ENCODE measurements at regions not wholly inside any gene's neighbourhood (a gene's known extent, or its start where the extent isn't known, plus 50 kb on each side); places are given as distances from the start of the nearest gene placed in this dataset.

GRCh38 chr6:33875141-33875581 lies 71.4 kb upstream of the MLN start (continued):
- TF ChIP-seq ZNF425 (CRISPR knock-in tag; conservative IDR thresholded peaks at IDR 0.05) (no peak), NFYB (CRISPR knock-in tag; conservative IDR thresholded peaks at IDR 0.05; ENCODE audit: low read depth) (no peak), CREB1 (CRISPR knock-in tag; IDR thresholded peaks at IDR 0.05) (no peak), USF2 (CRISPR knock-in tag; IDR thresholded peaks at IDR 0.05) (no peak)

DNA sequence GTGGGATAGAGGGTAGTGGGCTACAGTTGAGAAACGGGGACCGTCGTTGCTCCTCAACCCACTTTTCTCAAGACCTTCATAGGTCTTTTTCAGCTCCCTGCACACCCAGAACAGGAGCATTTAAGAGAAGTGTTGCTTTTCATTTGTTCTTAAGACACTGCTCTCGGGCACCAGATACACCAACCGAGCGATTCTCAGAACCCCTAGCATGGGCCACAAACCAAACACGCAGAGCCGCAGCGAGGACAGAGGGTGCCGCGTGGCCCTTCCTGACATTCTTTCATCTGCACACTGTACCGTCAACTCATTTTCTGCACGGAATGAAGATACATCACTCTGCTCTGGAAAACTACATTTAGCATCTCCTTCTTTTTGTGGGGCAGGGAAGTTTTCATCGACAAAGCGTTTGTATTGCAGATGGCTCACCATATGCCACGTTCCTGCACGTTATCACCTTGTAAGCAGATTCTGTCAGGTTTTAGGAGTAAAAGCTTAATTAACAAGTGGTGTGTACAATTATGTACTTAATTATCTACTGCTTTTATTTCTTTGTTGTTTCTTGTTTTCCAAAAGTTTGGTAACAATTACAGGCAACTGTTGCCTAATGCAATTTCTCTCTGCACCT lies 70.4 kb upstream of the MLN start:
- ChIA-PET CTCF (no interaction called here), POLR2A (interaction anchor here (0.7 kb wide), 1 partner anchor 87 kb away, joined by 3 read pairs; no protein-coding TSS in a partner anchor)
- DNase-seq (ENCODE audit: low spot score) (no peak), ATAC-seq (no peak)
- TF ChIP-seq ESRRA (CRISPR knock-in tag; IDR thresholded peaks at IDR 0.05; ENCODE audit: borderline replicate concordance) (no peak), TP53 (CRISPR knock-in tag; IDR thresholded peaks at IDR 0.05) (no peak), FOXP1 (CRISPR knock-in tag; IDR thresholded peaks at IDR 0.05; ENCODE audit: borderline replicate concordance) (no peak), HMGA2 (CRISPR knock-in tag; IDR thresholded peaks at IDR 0.05) (no peak), TCF7 (CRISPR knock-in tag; IDR thresholded peaks at IDR 0.05; ENCODE audit: low read depth) (no peak), OVOL2 (CRISPR knock-in tag; IDR thresholded peaks at IDR 0.05; ENCODE audit: borderline replicate concordance) (no peak), NR2C2 (CRISPR knock-in tag; IDR thresholded peaks at IDR 0.05) (no peak), ZNF121 (CRISPR knock-in tag; IDR thresholded peaks at IDR 0.05) (no peak), TEAD1 (CRISPR knock-in tag; IDR thresholded peaks at IDR 0.05) (no peak)
- TF ChIP-seq, protein P1, sequence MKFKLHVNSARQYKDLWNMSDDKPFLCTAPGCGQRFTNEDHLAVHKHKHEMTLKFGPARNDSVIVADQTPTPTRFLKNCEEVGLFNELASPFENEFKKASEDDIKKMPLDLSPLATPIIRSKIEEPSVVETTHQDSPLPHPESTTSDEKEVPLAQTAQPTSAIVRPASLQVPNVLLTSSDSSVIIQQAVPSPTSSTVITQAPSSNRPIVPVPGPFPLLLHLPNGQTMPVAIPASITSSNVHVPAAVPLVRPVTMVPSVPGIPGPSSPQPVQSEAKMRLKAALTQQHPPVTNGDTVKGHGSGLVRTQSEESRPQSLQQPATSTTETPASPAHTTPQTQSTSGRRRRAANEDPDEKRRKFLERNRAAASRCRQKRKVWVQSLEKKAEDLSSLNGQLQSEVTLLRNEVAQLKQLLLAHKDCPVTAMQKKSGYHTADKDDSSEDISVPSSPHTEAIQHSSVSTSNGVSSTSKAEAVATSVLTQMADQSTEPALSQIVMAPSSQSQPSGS (CRISPR knock-in tag; IDR thresholded peaks at IDR 0.05; ENCODE audit: borderline replicate concordance, low read depth), result no peak
- TF ChIP-seq, protein P2, sequence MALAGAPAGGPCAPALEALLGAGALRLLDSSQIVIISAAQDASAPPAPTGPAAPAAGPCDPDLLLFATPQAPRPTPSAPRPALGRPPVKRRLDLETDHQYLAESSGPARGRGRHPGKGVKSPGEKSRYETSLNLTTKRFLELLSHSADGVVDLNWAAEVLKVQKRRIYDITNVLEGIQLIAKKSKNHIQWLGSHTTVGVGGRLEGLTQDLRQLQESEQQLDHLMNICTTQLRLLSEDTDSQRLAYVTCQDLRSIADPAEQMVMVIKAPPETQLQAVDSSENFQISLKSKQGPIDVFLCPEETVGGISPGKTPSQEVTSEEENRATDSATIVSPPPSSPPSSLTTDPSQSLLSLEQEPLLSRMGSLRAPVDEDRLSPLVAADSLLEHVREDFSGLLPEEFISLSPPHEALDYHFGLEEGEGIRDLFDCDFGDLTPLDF (CRISPR knock-in tag; IDR thresholded peaks at IDR 0.05), result no peak
- TF ChIP-seq, protein P3, sequence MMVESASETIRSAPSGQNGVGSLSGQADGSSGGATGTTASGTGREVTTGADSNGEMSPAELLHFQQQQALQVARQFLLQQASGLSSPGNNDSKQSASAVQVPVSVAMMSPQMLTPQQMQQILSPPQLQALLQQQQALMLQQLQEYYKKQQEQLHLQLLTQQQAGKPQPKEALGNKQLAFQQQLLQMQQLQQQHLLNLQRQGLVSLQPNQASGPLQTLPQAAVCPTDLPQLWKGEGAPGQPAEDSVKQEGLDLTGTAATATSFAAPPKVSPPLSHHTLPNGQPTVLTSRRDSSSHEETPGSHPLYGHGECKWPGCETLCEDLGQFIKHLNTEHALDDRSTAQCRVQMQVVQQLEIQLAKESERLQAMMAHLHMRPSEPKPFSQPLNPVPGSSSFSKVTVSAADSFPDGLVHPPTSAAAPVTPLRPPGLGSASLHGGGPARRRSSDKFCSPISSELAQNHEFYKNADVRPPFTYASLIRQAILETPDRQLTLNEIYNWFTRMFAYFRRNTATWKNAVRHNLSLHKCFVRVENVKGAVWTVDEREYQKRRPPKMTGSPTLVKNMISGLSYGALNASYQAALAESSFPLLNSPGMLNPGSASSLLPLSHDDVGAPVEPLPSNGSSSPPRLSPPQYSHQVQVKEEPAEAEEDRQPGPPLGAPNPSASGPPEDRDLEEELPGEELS (CRISPR knock-in tag; IDR thresholded peaks at IDR 0.05), result no peak
- H3K4me3 Mint-ChIP-seq, result no peak overlapping the region
- H3K27ac Mint-ChIP-seq, result no peak overlapping the region
- H3K36me3 Mint-ChIP-seq, result no peaks in the 10 kb centered on the region
- peaks cover 18% of the 10 kb centered on the region for H3K4me1 Mint-ChIP-seq
- no peaks in the 10 kb centered on the region for H3K27me3 Mint-ChIP-seq (ENCODE audit: low read depth)
- no peaks in the 10 kb centered on the region for H3K9me3 Mint-ChIP-seq

GRCh38 chr6:33872761-33873160 lies 69.0 kb upstream of the MLN start:
- ATAC-seq (no peak), DNase-seq (ENCODE audit: low spot score) (no peak)
- H3K36me3 Mint-ChIP-seq, result no peaks in the 10 kb centered on the region
- TF ChIP-seq PREB (CRISPR knock-in tag; IDR thresholded peaks at IDR 0.05; ENCODE audit: borderline replicate concordance) (no peak), SMAD3 (CRISPR knock-in tag; IDR thresholded peaks at IDR 0.05; ENCODE audit: borderline replicate concordance) (no peak), NR3C1 (CRISPR knock-in tag; conservative IDR thresholded peaks at IDR 0.05; ENCODE audit: low read depth) (no peak), USF2 (CRISPR knock-in tag; IDR thresholded peaks at IDR 0.05) (no peak), ZNF416 (CRISPR knock-in tag; IDR thresholded peaks at IDR 0.05) (no peak), NR1H2 (CRISPR knock-in tag; IDR thresholded peaks at IDR 0.05) (no peak)
- TF ChIP-seq, protein P4, sequence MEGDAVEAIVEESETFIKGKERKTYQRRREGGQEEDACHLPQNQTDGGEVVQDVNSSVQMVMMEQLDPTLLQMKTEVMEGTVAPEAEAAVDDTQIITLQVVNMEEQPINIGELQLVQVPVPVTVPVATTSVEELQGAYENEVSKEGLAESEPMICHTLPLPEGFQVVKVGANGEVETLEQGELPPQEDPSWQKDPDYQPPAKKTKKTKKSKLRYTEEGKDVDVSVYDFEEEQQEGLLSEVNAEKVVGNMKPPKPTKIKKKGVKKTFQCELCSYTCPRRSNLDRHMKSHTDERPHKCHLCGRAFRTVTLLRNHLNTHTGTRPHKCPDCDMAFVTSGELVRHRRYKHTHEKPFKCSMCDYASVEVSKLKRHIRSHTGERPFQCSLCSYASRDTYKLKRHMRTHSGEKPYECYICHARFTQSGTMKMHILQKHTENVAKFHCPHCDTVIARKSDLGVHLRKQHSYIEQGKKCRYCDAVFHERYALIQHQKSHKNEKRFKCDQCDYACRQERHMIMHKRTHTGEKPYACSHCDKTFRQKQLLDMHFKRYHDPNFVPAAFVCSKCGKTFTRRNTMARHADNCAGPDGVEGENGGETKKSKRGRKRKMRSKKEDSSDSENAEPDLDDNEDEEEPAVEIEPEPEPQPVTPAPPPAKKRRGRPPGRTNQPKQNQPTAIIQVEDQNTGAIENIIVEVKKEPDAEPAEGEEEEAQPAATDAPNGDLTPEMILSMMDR (IDR thresholded peaks at IDR 0.05), result no peak
- ChIA-PET CTCF (no interaction called here), POLR2A (no interaction called here)
- no peaks in the 10 kb centered on the region for H3K9me3 Mint-ChIP-seq
- H3K4me3 Mint-ChIP-seq, result no peak overlapping the region
- peaks cover 22% of the 10 kb centered on the region for H3K4me1 Mint-ChIP-seq
- no peaks in the 10 kb centered on the region for H3K27me3 Mint-ChIP-seq (ENCODE audit: low read depth)
- H3K27ac Mint-ChIP-seq, result no peak overlapping the region
